ACC112 (cell line): ENCODE measurements at regions not wholly inside any gene's neighbourhood (a gene's known extent, or its start where the extent isn't known, plus 50 kb on each side); places are given as distances from the start of the nearest gene placed in this dataset.
A peak's percentile ranks its signal among the peaks of the same experiment; 100 is the strongest.

Experiments
- H2AFZ ChIP-seq: fragments of 200-600 bp; sonication (generic); one replicate; pipeline ENCODE4 v1.6.0; 2017; ENCODE audit warnings: antibody characterized with exemption, low read length; ENCODE audit not compliant: unreplicated experiment
- H3K27ac ChIP-seq: fragments of 200-600 bp; sonication (generic); 2 replicates; pipeline ENCODE4 v1.5.1; 2014; ENCODE audit warnings: low read depth, mild to moderate bottlenecking, antibody characterized with exemption, low read length, moderate library complexity
- H3K27me3 ChIP-seq: fragments of 200-600 bp; sonication (generic); 2 replicates; pipeline ENCODE4 v1.6.1; 2014; ENCODE audit warnings: mild to moderate bottlenecking, antibody characterized with exemption, low read length, moderate library complexity, mixed read lengths; ENCODE audit not compliant: insufficient read depth
- H3K36me3 ChIP-seq: fragments of 200-600 bp; sonication (generic); 2 replicates; pipeline ENCODE4 v1.6.1; 2016; ENCODE audit warnings: mild to moderate bottlenecking, antibody characterized with exemption, low read length, moderate library complexity, mixed read lengths; ENCODE audit not compliant: insufficient read depth
- H3K4me1 ChIP-seq: fragments of 200-600 bp; sonication (generic); one replicate; pipeline ENCODE4 v1.6.1; 2016; ENCODE audit warnings: low read length, mixed read lengths; ENCODE audit not compliant: insufficient read depth, unreplicated experiment, control insufficient read depth
- H3K4me3 ChIP-seq: fragments of 200-600 bp; sonication (generic); 2 replicates; pipeline ENCODE4 v1.5.1; 2014; ENCODE audit warnings: mild to moderate bottlenecking, low read depth, low read length
- H3K79me2 ChIP-seq: fragments of 200-600 bp; sonication (generic); one replicate; pipeline ENCODE4 v1.6.0; 2016; ENCODE audit warnings: low read length; ENCODE audit not compliant: control insufficient read depth, unreplicated experiment, insufficient read depth

DNA sequence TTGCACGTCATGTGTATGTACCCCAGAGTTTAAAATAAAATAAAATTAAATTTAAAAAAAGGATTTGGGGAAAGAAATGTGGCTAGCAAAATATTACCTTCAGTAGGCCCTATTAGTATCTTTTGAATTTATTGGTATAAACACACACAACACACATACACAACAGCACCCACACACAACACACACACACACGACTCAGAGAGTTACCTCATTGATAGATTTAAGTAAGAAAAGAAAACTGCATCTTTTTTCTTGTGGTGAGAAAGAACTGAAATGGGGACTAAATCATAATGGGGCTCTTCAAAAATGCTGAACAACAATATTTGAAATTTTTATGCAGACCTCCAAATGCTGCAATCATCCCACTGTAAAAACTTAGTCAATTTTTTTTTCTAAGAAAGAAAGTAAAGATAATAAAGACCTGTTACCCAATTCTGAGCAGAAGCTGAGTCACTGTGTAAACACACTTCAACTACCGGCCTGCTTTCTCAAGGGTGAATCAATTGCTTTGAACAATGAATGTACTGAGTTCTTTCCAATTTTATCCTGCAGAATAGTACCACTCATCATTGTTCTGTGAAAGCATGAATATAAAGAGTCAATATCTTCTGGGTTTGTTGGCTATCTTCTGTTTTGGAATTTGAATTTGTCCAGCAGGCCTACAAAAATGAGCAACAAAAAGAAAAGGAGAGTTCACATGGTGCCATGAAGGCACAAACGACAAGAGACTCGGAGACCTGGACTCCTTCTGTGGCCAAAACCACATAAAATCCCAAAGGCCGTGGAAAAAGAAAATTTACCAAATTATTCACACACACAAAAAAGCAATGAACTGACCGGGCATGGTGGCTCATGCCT is 57.9 kb upstream of the CCNG1 start:
- Histone ChIP-seq H3K4me3 (no peak overlapping the region), H3K4me1 (peaks cover 6% of the 10 kb centered on the region), H3K79me2 (no peaks in the 10 kb centered on the region), H3K36me3 (no peaks in the 10 kb centered on the region), H3K27ac (peak overlapping the region; percentile 49), H2AFZ (no peak overlapping the region), H3K27me3 (no peaks in the 10 kb centered on the region)

DNA sequence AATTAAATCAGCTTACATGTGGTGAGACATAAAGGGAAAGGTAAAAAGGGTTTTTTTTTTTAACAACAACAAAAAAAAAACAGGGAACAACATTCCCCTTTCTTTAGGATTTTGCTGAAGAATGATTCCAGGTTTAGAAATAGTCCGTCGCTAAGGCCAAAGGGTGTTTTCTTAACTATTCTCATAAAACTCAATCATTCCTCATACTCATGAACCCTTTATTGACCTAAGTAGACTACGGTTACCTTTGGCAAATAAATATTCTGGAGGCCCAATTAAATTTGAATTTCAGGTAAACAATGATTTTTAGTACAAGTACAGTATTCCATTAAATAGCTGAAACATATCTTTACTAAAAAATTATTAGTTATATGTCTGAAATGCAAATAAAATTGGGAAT is 55.6 kb upstream of the CCNG1 start:
- no peaks in the 10 kb centered on the region for H3K36me3 ChIP-seq
- peaks cover 6% of the 10 kb centered on the region for H3K4me1 ChIP-seq
- H2AFZ ChIP-seq, result no peak overlapping the region
- H3K79me2 ChIP-seq, result no peaks in the 10 kb centered on the region
- no peaks in the 10 kb centered on the region for H3K27me3 ChIP-seq
- no peak overlapping the region for H3K4me3 ChIP-seq
- H3K27ac ChIP-seq, result no peak overlapping the region

DNA sequence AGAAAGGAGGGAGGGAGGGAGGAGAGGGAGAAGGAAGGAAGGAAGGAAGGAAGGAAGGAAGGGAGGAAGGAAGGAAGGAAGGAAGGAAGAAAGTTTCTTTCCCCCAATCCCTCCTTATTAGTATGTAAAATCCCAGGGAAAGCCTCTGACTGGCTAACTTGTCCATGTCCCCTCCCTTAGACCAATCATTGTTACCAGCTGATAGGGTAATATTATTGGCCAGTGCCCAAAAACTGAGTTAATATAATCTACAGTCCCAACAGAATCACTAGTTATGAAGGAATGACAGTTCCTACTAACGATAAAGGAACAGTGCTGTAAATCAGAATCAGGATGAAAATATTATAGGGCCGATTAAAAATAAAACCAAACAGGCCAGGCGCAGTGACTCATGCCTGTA is 53.6 kb upstream of the CCNG1 start:
- H3K79me2 ChIP-seq, result no peaks in the 10 kb centered on the region
- peaks cover 6% of the 10 kb centered on the region for H3K4me1 ChIP-seq
- H3K4me3 ChIP-seq, result no peak overlapping the region
- H3K27ac ChIP-seq, result no peak overlapping the region
- no peaks in the 10 kb centered on the region for H3K27me3 ChIP-seq
- no peaks in the 10 kb centered on the region for H3K36me3 ChIP-seq
- no peak overlapping the region for H2AFZ ChIP-seq

DNA sequence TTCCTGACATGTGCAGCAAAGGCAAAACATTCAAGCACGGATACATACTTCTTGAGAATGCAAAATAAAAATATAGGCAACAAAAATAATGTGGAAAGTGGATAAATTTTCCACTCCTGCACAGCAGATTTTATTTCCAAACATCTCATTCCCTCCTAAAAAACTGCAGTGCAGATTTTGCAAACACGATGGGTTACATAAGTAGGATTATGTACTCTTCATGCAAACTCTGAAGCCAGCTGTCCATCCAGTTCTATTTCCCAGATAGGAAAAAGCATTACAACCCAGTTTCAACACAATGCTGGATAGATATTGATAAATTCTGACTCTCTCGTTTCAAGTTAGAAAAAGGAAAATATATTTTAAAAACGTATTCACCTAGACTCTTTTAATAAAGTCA is 52.7 kb upstream of the CCNG1 start:
- Histone ChIP-seq H3K4me1 (peaks cover 5% of the 10 kb centered on the region), H2AFZ (no peak overlapping the region), H3K27me3 (no peaks in the 10 kb centered on the region), H3K27ac (no peak overlapping the region), H3K4me3 (no peak overlapping the region), H3K79me2 (no peaks in the 10 kb centered on the region), H3K36me3 (no peaks in the 10 kb centered on the region)

DNA sequence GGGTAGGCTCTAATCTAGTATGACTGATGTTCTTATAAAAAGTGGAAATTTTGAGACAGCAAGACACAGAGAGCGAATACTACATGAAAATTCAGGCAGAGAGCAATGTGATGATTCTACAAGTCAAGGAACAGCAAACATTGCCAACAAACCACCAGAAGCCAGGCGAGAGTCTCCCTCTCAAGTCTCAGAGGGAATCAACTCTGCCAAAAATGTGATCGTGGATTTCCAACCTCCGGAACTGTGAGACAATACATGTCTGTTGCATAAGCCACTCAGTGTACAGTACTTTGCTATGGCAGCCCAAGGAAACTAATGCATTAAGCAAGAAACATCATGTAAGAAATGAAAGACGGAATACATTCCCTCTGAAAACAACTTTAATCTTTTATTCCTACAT is 52.1 kb upstream of the CCNG1 start:
- Histone ChIP-seq H3K27me3 (peaks cover under 1% of the 10 kb centered on the region), H3K4me3 (no peak overlapping the region), H3K4me1 (no peaks in the 10 kb centered on the region), H3K36me3 (no peaks in the 10 kb centered on the region), H2AFZ (no peak overlapping the region), H3K79me2 (no peaks in the 10 kb centered on the region), H3K27ac (no peak overlapping the region)

DNA sequence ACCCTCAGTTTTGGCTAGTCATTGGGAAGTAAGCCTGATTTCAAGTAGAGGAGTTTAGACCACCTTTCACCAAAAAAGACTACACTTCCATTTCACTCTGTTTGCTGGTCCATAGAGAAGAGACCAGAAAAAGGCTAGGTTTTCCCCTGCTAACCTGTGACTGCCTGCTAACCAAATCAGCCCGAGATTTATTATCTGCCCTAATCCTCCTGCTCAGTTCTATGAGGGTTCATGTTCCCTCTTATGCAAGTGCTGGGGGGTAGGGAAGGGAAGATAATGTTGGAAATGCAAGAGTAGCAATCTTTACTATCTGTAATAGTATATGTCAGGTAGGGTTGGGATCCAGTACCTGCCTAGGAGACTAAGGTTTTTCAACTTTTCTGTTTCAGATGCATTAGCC is 51.6 kb upstream of the CCNG1 start:
- H3K27me3 ChIP-seq, result peaks cover 3% of the 10 kb centered on the region
- H3K4me3 ChIP-seq, result no peak overlapping the region
- H3K36me3 ChIP-seq, result no peaks in the 10 kb centered on the region
- no peaks in the 10 kb centered on the region for H3K4me1 ChIP-seq
- no peak overlapping the region for H3K27ac ChIP-seq
- H3K79me2 ChIP-seq, result no peaks in the 10 kb centered on the region
- H2AFZ ChIP-seq, result no peak overlapping the region

DNA sequence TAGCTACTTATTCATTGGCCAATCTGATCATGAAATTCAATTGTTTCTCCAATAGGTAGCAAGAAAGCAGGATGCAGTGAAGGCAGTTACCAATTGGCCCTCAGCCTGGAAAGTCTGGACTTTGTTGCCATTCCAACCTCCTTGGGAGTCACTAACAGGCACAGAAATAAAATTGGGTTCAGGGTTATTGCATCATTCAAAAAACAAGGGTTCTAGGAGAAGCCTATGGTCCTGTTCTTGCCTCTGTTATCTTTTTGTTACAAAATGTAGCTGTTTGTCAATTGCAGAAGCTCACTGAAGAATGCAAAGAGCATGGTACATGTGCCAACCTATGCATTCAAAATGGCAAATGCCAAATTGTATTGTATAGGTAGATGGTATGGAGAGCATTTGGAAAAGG is 51.0 kb upstream of the CCNG1 start:
- Histone ChIP-seq H3K79me2 (no peaks in the 10 kb centered on the region), H3K4me3 (no peak overlapping the region), H2AFZ (no peak overlapping the region), H3K27me3 (peaks cover 3% of the 10 kb centered on the region), H3K36me3 (no peaks in the 10 kb centered on the region), H3K27ac (no peak overlapping the region), H3K4me1 (no peaks in the 10 kb centered on the region)

DNA sequence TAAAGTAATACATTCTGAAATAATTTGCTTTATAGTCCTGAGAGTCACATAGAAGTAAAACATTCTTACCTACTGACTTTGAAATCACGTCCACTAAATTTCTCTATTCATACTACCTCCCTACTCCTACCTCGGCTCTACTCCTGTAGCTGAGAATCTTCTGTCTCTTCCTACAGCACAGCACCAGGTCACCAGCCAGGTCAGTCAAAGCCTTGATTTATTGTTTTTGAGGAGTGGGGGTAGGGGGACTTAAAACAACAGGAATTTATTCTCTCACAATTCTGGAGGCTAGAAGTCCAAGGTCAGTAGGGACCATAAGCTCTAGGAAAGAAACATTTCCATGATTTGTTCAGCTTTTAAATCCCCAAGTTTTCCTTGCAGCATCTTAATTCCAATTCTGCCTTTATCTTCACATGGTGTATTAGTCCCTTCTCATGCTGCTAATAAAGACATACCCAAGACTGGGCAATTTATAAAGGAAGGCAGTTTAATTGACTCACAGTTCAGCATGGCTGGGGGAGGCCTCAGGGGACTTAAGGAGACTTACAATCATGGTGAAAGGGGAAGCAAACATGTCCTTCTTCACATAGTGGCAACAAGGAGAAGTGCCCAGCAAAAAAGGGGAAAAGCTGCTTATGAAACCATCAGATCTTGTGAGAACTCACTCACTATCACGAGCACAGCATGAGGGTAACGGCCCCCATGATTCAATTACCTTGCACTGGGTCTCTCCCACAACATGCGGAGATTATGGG is 49.6 kb upstream of the CCNG1 start:
- no peaks in the 10 kb centered on the region for H3K36me3 ChIP-seq

More for the DNA sequence above, 49.6 kb upstream of the CCNG1 start:
- H3K4me1 ChIP-seq, result no peaks in the 10 kb centered on the region
- peaks cover 12% of the 10 kb centered on the region for H3K27me3 ChIP-seq
- H2AFZ ChIP-seq, result no peak overlapping the region
- H3K27ac ChIP-seq, result no peak overlapping the region
- H3K79me2 ChIP-seq, result no peaks in the 10 kb centered on the region
- H3K4me3 ChIP-seq, result no peak overlapping the region
